Activated naive CD4-positive, alpha-beta T cell treated with anti-CD3 and anti-CD28 coated beads, Interleukin-2, amount 50 U/mL, for 72 hours (primary cell): ENCODE measurements at regions not wholly inside any gene's neighbourhood (a gene's known extent, or its start where the extent isn't known, plus 50 kb on each side); places are given as distances from the start of the nearest gene placed in this dataset.

ENCODE experiments used
- ATAC-seq, 2 donors: fragments of 150-1000 bp; cut with Tn5 transposase; 2 replicates each; pipeline ENCODE4 v1.10.0; 2021; ENCODE audit warnings: mild to moderate bottlenecking in 2 of 2, moderate library complexity in 2 of 2
- DNase-seq, 2 donors: peaks; one replicate each; pipeline ENCODE4 v3.0.0; 2021 to 2022; ENCODE audit warnings: low spot score in 2 of 2
- H3K27ac Mint-ChIP-seq, 2 donors: one replicate each; pipeline ENCODE4 v1.8.0; 2022; ENCODE audit warnings: mild to moderate bottlenecking in 2 of 2, mixed read lengths in 2 of 2
- H3K36me3 Mint-ChIP-seq, 2 donors: one replicate each; pipeline ENCODE4 v1.8.0; 2022; ENCODE audit warnings: mixed read lengths in 2 of 2
- H3K9me3 Mint-ChIP-seq, 2 donors: one replicate each; pipeline ENCODE4 v1.8.0; 2022; ENCODE audit warnings: mixed read lengths in 2 of 2

DNA sequence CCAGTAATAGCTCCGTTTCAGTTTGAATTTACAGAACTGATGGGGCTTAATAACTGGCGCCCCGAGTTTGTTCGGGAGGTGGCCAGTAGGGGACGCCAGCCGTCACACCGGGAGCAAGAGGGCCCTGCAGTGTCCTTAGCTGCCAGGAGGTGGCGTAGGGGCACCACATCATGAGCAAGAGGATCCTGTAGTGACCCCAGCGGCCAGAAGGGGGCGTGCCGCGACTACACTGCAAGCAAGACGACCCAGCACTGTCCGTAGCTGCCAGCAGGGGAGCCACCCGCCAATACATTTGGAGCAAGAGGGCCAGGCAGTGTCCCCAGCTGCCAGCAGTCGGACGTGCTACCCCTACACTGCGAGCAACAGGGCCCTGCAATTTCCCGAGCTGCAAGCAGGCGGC, 663.7 kb upstream of the B3GAT1 start:
- ATAC-seq (peak; percentile 85 to 90), DNase-seq (peak; percentile 76 to 81)
- Mint-ChIP-seq H3K36me3 (no peaks in the 10 kb centered on the region), H3K9me3 (no peaks in the 10 kb centered on the region), H3K27ac (no peak overlapping the region)

DNA sequence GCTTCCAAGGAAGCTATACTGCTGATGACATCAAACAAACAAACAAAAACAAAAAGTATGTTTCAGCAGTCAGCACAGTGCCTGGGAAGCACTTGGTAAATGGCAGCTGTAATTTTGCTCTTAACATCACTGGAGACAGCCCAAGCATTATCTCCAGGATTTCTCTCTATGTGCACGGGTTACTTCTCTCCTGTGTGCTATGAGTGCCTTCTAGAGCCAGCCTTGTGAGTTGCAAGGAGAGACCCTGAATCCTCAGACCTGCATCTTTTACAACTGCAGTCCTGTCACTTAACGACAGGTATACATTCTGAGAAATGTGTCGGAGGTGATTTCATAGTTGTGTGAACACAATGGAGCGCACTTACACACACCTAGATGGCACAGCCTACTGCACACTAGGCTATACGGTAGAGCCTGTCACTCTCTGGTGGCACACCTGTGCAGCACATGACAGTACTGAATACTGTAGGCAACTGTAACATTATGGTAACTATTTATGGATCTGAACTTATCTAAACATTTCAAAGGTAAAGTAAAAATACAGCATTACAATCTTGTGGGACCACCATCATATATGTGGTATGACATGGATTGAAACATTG, 662.5 kb upstream of the B3GAT1 start:
- Mint-ChIP-seq H3K27ac (no peak overlapping the region), H3K36me3 (no peaks in the 10 kb centered on the region), H3K9me3 (no peaks in the 10 kb centered on the region)
- ATAC-seq (no peak), DNase-seq (no peak)

DNA sequence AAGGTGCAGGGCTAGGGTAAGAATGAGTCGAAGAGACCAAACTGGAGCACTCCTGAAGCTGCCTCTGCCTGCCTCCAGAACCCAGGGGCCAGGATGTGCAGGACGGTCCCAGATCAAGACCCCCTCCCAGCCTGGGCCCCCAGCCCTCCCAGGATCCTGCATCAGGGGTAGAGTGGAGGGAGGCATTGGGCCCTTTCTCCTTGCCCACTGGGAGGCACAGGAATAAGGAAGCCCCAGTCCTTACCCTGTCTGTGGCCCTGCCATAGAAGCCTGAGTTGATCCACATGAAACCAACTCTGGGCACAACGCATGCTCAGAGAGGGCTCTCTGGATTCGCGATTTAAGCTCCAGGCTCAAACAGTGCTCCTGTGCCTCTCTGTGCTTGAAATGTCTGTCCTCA, 661.8 kb upstream of the B3GAT1 start:
- no peak overlapping the region for H3K27ac Mint-ChIP-seq
- no peak for ATAC-seq

DNA sequence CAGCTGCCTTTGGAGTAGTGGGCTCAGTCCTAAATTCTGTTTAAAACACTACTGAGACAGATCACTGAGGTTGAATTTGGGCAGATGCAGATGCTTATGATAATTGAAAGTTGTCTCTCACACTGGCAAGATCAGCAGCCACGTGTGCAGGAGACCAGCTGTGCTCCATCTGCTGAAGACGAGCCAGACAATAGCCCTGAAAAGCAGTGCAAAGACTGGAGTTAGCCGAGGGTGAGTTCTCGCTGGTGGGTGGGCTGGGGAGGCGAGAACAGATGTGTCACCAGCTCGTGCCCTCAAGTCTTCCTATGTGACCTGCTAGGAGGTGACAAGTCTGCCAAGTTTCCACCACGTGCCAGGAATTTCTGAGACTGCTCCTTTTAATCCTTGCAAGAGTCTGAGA, 661.3 kb upstream of the B3GAT1 start:
- Mint-ChIP-seq H3K9me3 (no peaks in the 10 kb centered on the region), H3K27ac (no peak overlapping the region), H3K36me3 (no peaks in the 10 kb centered on the region)
- ATAC-seq (no peak), DNase-seq (no peak)

More for the DNA sequence above, 661.8 kb upstream of the B3GAT1 start:
- Mint-ChIP-seq H3K9me3 (no peaks in the 10 kb centered on the region), H3K36me3 (no peaks in the 10 kb centered on the region)
- DNase-seq, result no peak

DNA sequence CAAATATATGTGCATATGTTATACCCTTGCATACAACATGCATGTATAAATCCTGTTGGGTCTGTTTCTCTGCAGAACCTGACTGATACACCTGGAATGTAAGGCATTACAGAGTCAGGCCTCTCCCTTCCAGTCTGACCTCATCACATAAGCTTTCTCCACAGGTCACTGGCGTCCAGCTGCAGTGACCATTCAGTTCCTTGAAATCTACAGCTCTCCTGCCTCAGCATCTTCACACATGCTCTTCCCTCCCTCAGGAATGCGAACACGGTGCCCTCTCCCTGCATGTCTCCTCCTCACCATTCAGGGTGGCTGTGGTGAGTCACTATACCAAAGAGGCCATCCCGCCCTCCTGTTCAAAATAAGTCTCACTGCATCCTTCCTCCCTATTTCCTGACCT, 657.8 kb upstream of the B3GAT1 start:
- Mint-ChIP-seq H3K36me3 (peaks cover 0 to 5% of the 10 kb centered on the region in 2 donors), H3K9me3 (no peaks in the 10 kb centered on the region), H3K27ac (no peak overlapping the region)
- DNase-seq (no peak), ATAC-seq (no peak)

DNA sequence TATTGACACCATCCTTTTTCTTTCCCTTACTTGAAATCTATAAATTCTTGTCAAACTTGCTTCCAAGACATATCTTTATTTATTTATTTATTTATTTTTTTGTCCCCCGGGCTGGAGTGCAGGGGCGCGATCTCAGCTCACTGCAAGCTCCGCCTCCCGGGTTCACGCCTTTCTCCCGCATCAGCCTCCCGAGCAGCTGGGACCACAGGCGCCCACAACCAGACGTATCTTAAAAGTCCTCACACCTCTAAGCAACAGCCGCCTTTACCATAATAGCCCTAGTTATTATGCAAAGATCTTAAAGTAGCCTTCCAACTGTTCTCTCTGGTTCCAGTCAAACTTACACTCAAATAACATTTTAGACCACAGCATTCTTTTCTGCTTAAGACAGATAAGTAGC, 657.0 kb upstream of the B3GAT1 start:
- ATAC-seq (no peak), DNase-seq (no peak)
- peaks cover 0 to 5% of the 10 kb centered on the region in 2 donors for H3K36me3 Mint-ChIP-seq
- H3K27ac Mint-ChIP-seq, result no peak overlapping the region
- H3K9me3 Mint-ChIP-seq, result no peaks in the 10 kb centered on the region

DNA sequence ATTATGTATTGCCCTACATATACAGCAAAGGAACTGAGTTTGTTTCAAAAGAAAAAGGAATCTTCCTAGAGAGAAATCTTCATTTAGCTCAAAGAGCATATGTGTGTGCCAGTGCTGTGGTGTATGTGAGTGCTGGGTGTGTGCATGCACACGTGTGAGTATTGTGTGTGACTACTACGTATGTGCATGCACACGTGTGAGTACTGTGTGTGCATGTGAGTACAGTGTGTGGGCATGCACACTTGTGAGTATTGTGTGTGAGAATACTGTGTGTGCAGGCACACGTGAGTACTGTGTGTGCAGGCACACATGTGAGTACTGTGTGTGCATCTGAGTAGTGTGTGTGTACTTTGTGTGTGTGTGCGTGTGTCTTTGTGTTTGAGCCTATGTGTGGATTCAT, 651.0 kb upstream of the B3GAT1 start:
- peaks cover 19 to 29% of the 10 kb centered on the region in 2 donors for H3K36me3 Mint-ChIP-seq
- DNase-seq, result no peak
- ATAC-seq, result no peak
- no peak overlapping the region for H3K27ac Mint-ChIP-seq
- peaks cover 13 to 24% of the 10 kb centered on the region in 2 donors for H3K9me3 Mint-ChIP-seq

DNA sequence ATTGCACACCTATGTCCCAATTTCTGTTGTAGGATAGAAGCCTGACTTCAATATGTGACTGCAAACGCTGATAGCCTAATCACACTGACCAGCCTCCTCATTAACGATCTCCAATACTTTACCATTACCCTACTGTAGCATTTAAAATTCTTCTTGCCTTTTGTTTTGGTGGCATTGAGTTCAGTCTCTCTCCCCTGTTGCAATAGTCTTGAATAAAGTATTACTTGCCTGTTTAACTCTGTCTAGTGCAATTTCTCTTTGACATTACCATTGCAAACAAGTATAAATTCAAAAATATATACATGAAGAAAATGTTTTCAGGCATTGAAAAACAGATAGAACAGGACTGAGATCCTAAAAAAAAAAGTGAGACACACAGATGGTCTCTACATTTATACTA, 649.1 kb upstream of the B3GAT1 start:
- H3K36me3 Mint-ChIP-seq, result peaks cover 19 to 24% of the 10 kb centered on the region in 2 donors
- peaks cover 13 to 24% of the 10 kb centered on the region in 2 donors for H3K9me3 Mint-ChIP-seq
- no peak overlapping the region for H3K27ac Mint-ChIP-seq
- DNase-seq, result no peak
- no peak for ATAC-seq

DNA sequence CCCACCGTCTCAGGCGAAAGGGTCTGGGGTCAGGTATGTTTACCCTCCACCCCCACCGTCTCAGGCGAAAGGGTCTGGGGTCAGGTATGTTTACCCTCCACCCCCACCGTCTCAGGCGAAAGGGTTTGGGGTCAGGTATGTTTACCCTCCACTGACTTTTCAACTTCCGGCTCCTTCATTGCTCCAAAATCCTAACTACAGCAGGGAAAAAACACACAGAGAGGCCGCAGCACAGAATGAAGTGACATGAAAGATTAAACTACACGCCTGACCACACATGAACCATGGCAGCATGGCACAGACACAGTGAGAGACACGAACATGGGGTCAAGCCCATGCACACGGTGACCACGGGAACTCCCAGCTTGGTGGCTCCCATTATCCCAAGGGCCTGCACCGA, 634.9 kb upstream of the B3GAT1 start:
- H3K36me3 Mint-ChIP-seq, result no peaks in the 10 kb centered on the region
- no peak for ATAC-seq
- no peak overlapping the region for H3K27ac Mint-ChIP-seq
- peaks cover 2 to 4% of the 10 kb centered on the region in 2 donors for H3K9me3 Mint-ChIP-seq
- no peak for DNase-seq

DNA sequence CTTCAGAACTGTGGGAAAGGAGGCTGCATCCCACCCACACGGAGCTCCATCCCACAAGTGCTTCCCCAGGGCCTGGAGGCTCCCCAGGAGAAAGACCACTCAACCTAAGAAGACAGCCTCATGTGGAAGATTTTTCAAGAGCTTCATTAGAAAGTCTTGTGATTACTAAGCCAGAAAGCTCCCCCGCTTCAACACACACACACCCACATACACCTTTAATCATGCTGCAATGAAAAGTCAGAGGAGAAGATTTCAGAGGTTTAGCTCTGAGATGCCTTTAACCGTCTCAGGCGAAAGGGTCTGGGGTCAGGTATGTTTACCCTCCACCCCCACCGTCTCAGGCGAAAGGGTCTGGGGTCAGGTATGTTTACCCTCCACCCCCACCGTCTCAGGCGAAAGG, 634.5 kb upstream of the B3GAT1 start:
- ATAC-seq (no peak), DNase-seq (no peak)
- Mint-ChIP-seq H3K9me3 (no peaks in the 10 kb centered on the region), H3K27ac (no peak overlapping the region), H3K36me3 (no peaks in the 10 kb centered on the region)

DNA sequence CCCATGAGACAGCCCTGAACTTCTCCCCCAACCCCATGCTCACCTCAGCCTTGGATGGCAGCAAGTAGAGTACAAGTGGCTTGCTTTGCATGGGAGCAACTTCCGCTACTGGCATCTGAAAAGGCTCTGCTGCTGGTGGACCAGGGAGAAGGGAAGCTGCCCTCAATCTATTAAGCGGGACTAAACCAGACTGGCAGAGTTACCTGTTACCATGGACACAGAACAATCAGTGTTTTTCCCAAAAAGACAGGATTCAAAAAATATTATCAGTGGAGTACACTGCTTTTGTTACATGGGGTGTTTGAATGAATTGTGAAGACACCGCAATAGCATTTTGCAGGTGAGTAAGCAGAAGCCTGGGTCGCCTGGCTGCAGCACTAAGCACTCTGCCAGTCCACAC, 631.4 kb upstream of the B3GAT1 start:
- Mint-ChIP-seq H3K27ac (no peak overlapping the region), H3K36me3 (no peaks in the 10 kb centered on the region), H3K9me3 (no peaks in the 10 kb centered on the region)
- DNase-seq, result no peak
- no peak for ATAC-seq

DNA sequence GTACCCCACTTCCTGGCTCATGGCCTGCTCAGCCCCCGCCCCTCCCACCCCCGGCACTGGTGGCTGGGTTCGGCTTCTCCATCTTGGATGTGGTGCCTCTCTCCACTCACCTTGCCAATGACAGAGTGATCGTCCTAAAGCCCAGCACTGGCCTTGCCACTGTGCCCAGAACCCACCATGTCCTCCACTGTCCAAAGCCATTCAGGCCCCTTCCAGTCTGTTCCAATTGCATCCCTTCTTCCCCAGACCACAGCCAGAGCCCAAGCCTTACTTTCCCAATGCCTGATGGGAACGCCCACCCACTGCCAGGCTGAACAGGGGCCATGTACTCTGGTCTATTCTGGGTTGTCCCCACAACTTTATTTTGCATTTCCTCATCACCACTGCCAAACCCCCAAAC, 625.8 kb upstream of the B3GAT1 start:
- ATAC-seq, result no peak

DNA sequence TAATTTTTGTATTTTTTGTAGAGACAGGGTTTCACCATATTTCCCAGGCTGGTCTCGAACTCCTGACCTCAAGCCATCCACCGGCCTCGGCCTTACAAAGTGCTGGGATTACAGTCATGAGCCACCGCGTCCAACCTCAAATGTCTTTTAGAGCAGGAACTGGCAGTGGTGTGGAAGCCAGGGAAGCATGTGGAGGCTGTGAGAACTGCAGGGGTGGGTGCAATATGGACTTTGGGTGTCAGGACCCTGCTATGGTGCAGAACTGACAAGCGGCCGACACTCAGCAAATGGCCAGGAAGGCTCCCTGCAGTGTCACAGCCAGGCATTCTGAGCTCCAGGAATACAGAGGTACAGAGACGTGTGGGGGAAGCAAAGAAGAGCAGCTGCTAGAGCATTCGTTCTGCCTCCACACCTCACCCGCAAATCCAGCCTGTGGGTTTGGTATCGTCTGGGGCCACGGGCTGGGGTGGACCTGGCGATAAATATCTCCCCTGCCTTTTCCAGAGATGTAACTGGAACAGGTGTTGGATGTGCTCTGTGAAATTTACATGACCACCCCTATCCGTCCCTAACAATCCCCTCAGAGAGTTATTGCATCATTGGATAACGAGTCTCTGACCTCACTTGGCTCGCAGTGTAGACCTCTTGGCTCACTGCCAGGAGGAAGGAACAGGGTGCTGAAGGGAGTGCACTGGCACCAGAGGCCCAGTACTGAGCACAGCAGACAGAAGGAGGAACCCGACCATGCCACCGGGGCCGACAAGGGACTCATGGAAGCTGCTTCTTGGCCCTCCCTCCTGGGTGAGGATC, 624.7 kb upstream of the B3GAT1 start:
- DNase-seq (no peak), ATAC-seq (no peak)
- no peak overlapping the region for H3K27ac Mint-ChIP-seq
- H3K9me3 Mint-ChIP-seq, result peaks cover 7% of the 10 kb centered on the region in 2 donors
- no peaks in the 10 kb centered on the region for H3K36me3 Mint-ChIP-seq

More for the DNA sequence above, 625.8 kb upstream of the B3GAT1 start:
- no peaks in the 10 kb centered on the region for H3K36me3 Mint-ChIP-seq
- H3K9me3 Mint-ChIP-seq, result peaks cover 7% of the 10 kb centered on the region in 2 donors
- no peak overlapping the region for H3K27ac Mint-ChIP-seq
- no peak for DNase-seq

DNA sequence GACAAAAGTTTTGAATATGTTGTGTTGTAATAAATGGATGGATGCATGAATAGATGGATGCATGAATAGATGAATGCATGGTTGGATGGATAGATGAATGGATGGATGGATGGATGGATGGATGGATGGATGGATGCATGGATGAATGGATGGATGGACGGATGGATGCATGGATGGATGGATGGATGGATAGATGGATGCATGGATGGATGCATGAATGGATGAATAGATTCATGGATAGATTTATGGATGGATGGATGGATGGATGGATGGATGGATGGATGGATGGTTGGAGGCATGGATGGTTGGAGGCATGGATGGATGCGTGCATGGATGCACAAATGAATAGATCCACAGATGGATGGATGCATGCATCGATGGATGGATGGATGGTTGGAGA, 623.2 kb upstream of the B3GAT1 start:
- H3K9me3 Mint-ChIP-seq, result peaks cover 7% of the 10 kb centered on the region in 2 donors
- ATAC-seq (no peak), DNase-seq (no peak)
- no peak overlapping the region for H3K27ac Mint-ChIP-seq
- no peaks in the 10 kb centered on the region for H3K36me3 Mint-ChIP-seq

DNA sequence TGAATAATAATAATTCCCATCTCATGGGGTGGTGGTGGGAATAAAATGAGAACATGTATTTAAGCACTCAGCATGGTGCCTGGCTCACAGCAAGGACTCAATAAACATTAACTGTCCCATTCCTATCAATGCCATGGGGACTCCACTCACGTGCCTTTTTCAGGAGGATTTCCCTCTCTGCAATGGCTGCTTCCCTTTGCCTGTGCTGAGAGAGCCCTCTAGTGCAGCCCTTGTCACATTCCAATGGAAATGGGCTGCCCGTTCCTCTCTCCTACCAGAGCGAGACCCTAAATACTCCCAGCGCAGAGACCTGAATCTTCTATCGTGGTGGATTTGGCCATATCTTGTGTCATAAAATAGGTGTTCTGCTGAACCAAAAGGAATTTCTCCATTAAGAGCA, 621.5 kb upstream of the B3GAT1 start:
- no peaks in the 10 kb centered on the region for H3K36me3 Mint-ChIP-seq
- ATAC-seq (no peak), DNase-seq (no peak)
- no peak overlapping the region for H3K27ac Mint-ChIP-seq
- peaks cover 7 to 11% of the 10 kb centered on the region in 2 donors for H3K9me3 Mint-ChIP-seq

DNA sequence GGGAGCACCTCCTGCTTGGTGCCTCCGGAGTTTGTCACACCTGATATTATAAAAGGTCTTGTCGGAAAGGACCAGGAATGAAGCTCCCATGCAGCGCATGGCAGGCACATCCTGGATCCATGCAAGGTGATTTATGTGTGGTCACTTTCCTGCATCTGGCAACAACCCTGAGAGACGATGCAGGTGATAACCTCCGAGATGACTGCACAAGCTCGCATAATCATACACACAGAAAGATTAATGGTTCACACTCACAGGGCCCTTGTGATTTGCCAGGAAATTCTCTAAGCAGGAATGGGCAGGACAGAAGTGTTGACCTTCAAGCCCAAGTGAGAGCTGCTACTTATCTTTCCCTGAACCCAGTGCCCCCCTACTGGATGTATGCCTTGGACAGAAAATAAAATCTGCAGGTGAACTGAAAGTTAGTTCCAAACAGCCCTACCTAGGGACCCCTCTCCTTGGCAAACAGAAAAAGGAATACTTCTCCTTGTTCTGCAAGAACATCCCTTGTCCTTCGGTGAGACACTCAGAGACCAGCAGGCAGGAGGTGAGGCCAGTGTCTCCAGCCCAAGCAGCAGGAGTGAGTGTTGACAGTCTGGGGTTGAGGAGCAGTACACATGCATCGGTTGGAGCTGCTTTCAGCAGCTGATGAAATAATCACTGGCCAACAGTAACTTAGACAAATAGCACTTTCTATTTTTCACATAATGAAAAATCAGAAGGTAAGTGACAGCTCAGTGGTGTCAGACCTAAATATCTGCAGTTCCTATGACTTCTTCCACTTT, 619.4 kb upstream of the B3GAT1 start:
- H3K36me3 Mint-ChIP-seq, result peaks cover 0 to 4% of the 10 kb centered on the region in 2 donors

DNA sequence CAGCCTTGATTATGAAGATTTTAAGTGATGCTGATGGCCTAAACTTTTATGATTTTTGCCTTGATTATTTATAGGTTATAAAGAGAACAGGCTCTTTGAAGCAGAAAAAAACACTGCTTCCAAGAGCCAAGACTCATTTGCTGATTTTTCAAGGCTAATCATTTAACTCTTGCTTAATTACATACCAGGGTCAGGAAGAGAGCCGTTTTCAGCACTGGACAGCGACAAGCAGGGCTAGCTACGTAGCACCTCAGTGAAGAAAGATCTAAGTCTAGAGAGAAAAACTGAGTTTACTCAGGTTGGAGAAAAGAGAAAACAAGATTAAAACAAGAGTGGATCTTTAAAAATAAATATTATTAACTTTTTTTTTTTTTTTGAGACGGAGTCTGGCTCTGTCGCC, 615.4 kb upstream of the B3GAT1 start:
- H3K36me3 Mint-ChIP-seq, result peaks cover 0 to 4% of the 10 kb centered on the region in 2 donors
- no peak for DNase-seq
- peaks cover 5 to 11% of the 10 kb centered on the region in 2 donors for H3K9me3 Mint-ChIP-seq
- ATAC-seq, result no peak
- H3K27ac Mint-ChIP-seq, result no peak overlapping the region

More for the DNA sequence above, 619.4 kb upstream of the B3GAT1 start:
- DNase-seq (no peak), ATAC-seq (no peak)
- H3K27ac Mint-ChIP-seq, result no peak overlapping the region
- H3K9me3 Mint-ChIP-seq, result peaks cover 12 to 18% of the 10 kb centered on the region in 2 donors
